ENCODE measurements at regions not wholly inside any gene's neighbourhood (a gene's known extent, or its start where the extent isn't known, plus 50 kb on each side); places are given as distances from the start of the nearest gene placed in this dataset.

DNA sequence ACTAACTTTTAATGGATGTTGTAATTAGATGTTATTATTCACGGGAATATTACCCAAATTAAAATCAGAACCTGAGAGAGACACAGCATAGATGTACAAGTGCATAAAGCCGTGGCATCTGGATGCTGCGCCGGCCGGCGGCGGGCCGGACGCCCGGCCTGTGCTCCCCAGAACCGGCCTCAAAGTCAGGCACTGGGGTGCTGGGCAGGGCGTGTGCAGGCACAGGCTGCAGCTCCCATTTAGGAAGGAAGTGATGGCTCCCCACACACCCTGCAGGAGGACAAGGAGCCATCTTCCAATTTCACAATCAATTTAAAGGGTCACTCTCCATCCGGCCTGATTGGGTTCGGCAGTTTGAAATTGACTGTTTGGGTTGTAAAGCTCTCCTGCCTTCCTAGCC lies 367.7 kb upstream of the SALL3 start:
- intact Hi-C loops (cut with micrococcal nuclease) = no loop called here
- ChIA-PET POLR2A (no interaction called here), CTCF (no interaction called here)
- no peaks in the 10 kb centered on the region for H3K4me1 Mint-ChIP-seq (ENCODE audit: insufficient read depth, unreplicated experiment)
- no peak for DNase-seq (ENCODE audit: unreplicated experiment)
- BruUV-seq (replicated peaks) = no TSS peak
- no peak overlapping the region for H3K4me3 Mint-ChIP-seq (ENCODE audit: unreplicated experiment)
- no peaks in the 10 kb centered on the region for H3K27me3 Mint-ChIP-seq (ENCODE audit: insufficient read depth, unreplicated experiment)
- H3K9me3 Mint-ChIP-seq (ENCODE audit: unreplicated experiment) = peaks cover 8% of the 10 kb centered on the region
- TF ChIP-seq, protein P1, sequence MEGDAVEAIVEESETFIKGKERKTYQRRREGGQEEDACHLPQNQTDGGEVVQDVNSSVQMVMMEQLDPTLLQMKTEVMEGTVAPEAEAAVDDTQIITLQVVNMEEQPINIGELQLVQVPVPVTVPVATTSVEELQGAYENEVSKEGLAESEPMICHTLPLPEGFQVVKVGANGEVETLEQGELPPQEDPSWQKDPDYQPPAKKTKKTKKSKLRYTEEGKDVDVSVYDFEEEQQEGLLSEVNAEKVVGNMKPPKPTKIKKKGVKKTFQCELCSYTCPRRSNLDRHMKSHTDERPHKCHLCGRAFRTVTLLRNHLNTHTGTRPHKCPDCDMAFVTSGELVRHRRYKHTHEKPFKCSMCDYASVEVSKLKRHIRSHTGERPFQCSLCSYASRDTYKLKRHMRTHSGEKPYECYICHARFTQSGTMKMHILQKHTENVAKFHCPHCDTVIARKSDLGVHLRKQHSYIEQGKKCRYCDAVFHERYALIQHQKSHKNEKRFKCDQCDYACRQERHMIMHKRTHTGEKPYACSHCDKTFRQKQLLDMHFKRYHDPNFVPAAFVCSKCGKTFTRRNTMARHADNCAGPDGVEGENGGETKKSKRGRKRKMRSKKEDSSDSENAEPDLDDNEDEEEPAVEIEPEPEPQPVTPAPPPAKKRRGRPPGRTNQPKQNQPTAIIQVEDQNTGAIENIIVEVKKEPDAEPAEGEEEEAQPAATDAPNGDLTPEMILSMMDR (IDR thresholded peaks at IDR 0.05; ENCODE audit: unreplicated experiment) = no peak
- no peaks in the 10 kb centered on the region for H3K36me3 Mint-ChIP-seq (ENCODE audit: insufficient read depth, unreplicated experiment)
- H3K27ac Mint-ChIP-seq (ENCODE audit: low read depth, unreplicated experiment) = no peak overlapping the region

DNA sequence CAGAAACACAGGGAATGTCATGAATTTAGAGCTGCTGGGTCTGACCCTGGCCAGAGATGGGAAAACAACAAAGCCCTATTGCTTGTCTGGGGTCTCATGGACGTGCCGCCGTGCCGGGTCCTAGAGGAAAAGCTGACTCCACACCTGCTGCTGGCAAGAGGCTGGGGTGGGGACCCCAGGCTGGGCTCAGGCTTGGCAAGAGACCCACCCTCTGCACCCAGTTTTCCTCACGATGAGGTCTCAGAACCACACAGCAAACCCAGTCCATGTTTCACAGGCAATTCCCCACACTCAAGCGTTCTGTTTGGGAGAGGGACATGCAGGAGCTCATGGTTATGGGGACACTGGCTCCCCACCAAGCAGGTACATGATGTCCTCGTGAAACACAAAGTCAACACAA lies 367.3 kb upstream of the SALL3 start:
- Mint-ChIP-seq H3K27ac (ENCODE audit: low read depth, unreplicated experiment) (no peak overlapping the region), H3K36me3 (ENCODE audit: insufficient read depth, unreplicated experiment) (no peaks in the 10 kb centered on the region), H3K9me3 (ENCODE audit: unreplicated experiment) (peaks cover 9% of the 10 kb centered on the region), H3K27me3 (ENCODE audit: insufficient read depth, unreplicated experiment) (no peaks in the 10 kb centered on the region), H3K4me3 (ENCODE audit: unreplicated experiment) (no peak overlapping the region), H3K4me1 (ENCODE audit: insufficient read depth, unreplicated experiment) (no peaks in the 10 kb centered on the region)
- intact Hi-C loops (cut with micrococcal nuclease) = no loop called here
- no peak for DNase-seq (ENCODE audit: unreplicated experiment)
- POLR2A ChIA-PET = no interaction called here
- TF ChIP-seq, protein P1 (IDR thresholded peaks at IDR 0.05; ENCODE audit: unreplicated experiment) = no peak
- CTCF ChIA-PET = no interaction called here
- BruUV-seq (replicated peaks) = no TSS peak

DNA sequence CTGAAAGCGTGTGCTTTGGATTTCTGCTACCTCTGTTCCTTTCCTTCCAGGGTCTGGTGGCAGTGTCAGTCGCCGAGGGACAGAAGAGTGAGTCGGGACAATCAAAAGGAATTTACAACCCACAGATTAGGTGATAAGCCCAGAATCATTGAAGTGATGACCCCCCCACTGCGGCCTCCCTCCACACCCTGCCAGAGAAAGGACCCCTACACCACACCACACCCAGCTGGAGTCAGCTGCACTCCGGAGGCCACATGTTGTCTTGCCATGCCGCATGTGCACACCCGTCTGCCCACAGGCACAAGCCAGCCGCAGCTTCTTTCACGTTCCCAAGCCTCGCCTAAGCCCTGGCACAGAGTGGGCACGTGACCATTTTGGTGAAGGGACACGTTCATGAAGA lies 366.8 kb upstream of the SALL3 start:
- TF ChIP-seq, protein P1 (IDR thresholded peaks at IDR 0.05; ENCODE audit: unreplicated experiment) = no peak
- Mint-ChIP-seq H3K27me3 (ENCODE audit: insufficient read depth, unreplicated experiment) (no peaks in the 10 kb centered on the region), H3K27ac (ENCODE audit: low read depth, unreplicated experiment) (no peak overlapping the region), H3K9me3 (ENCODE audit: unreplicated experiment) (peaks cover 13% of the 10 kb centered on the region), H3K36me3 (ENCODE audit: insufficient read depth, unreplicated experiment) (no peaks in the 10 kb centered on the region), H3K4me1 (ENCODE audit: insufficient read depth, unreplicated experiment) (no peaks in the 10 kb centered on the region), H3K4me3 (ENCODE audit: unreplicated experiment) (no peak overlapping the region)
- POLR2A ChIA-PET = no interaction called here
- intact Hi-C loops (cut with micrococcal nuclease) = no loop called here
- no peak for DNase-seq (ENCODE audit: unreplicated experiment)
- CTCF ChIA-PET = no interaction called here
- no TSS peak for BruUV-seq (replicated peaks)

DNA sequence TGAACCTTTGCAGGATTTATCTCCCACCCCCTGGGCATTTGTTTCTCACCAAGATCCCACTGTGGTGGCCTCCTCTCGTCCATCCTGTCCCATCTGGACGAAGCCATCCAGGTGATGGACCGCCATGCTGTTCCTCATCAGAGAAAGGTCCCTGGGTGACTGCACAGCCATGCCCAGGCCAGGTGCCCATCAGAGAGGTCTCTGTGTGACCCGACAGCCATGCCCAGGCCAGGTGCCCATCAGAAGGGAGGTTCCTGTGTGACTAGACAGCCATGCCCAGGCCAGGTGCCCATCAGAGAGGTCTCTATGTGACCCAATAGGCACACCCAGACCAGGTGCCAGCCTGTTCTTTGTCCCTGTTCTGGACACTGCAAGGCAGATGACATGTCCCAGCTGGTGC lies 360.9 kb upstream of the SALL3 start:
- CTCF ChIA-PET = no interaction called here

More for the DNA sequence above, 360.9 kb upstream of the SALL3 start:
- intact Hi-C loops (cut with micrococcal nuclease) = no loop called here
- no peak overlapping the region for H3K27ac Mint-ChIP-seq (ENCODE audit: low read depth, unreplicated experiment)
- TF ChIP-seq, protein P1 (IDR thresholded peaks at IDR 0.05; ENCODE audit: unreplicated experiment) = no peak
- no peaks in the 10 kb centered on the region for H3K4me1 Mint-ChIP-seq (ENCODE audit: insufficient read depth, unreplicated experiment)
- no TSS peak for BruUV-seq (replicated peaks)
- no peaks in the 10 kb centered on the region for H3K27me3 Mint-ChIP-seq (ENCODE audit: insufficient read depth, unreplicated experiment)
- H3K4me3 Mint-ChIP-seq (ENCODE audit: unreplicated experiment) = no peak overlapping the region
- POLR2A ChIA-PET = no interaction called here
- peaks cover 18% of the 10 kb centered on the region for H3K9me3 Mint-ChIP-seq (ENCODE audit: unreplicated experiment)
- DNase-seq (ENCODE audit: unreplicated experiment) = no peak
- no peaks in the 10 kb centered on the region for H3K36me3 Mint-ChIP-seq (ENCODE audit: insufficient read depth, unreplicated experiment)

Measured in MCF 10A (cell line).